ACC112 (cell line): ENCODE measurements at regions not wholly inside any gene's neighbourhood (a gene's known extent, or its start where the extent isn't known, plus 50 kb on each side); places are given as distances from the start of the nearest gene placed in this dataset.

Experiments
- H2AFZ ChIP-seq: fragments of 200-600 bp; sonication (generic); one replicate; pipeline ENCODE4 v1.6.0; 2017; ENCODE audit warnings: antibody characterized with exemption, low read length; ENCODE audit not compliant: unreplicated experiment
- H3K27ac ChIP-seq: fragments of 200-600 bp; sonication (generic); 2 replicates; pipeline ENCODE4 v1.5.1; 2014; ENCODE audit warnings: low read depth, mild to moderate bottlenecking, antibody characterized with exemption, low read length, moderate library complexity
- H3K27me3 ChIP-seq: fragments of 200-600 bp; sonication (generic); 2 replicates; pipeline ENCODE4 v1.6.1; 2014; ENCODE audit warnings: mild to moderate bottlenecking, antibody characterized with exemption, low read length, moderate library complexity, mixed read lengths; ENCODE audit not compliant: insufficient read depth
- H3K36me3 ChIP-seq: fragments of 200-600 bp; sonication (generic); 2 replicates; pipeline ENCODE4 v1.6.1; 2016; ENCODE audit warnings: mild to moderate bottlenecking, antibody characterized with exemption, low read length, moderate library complexity, mixed read lengths; ENCODE audit not compliant: insufficient read depth
- H3K4me1 ChIP-seq: fragments of 200-600 bp; sonication (generic); one replicate; pipeline ENCODE4 v1.6.1; 2016; ENCODE audit warnings: low read length, mixed read lengths; ENCODE audit not compliant: insufficient read depth, unreplicated experiment, control insufficient read depth
- H3K4me3 ChIP-seq: fragments of 200-600 bp; sonication (generic); 2 replicates; pipeline ENCODE4 v1.5.1; 2014; ENCODE audit warnings: mild to moderate bottlenecking, low read depth, low read length
- H3K79me2 ChIP-seq: fragments of 200-600 bp; sonication (generic); one replicate; pipeline ENCODE4 v1.6.0; 2016; ENCODE audit warnings: low read length; ENCODE audit not compliant: control insufficient read depth, unreplicated experiment, insufficient read depth

DNA sequence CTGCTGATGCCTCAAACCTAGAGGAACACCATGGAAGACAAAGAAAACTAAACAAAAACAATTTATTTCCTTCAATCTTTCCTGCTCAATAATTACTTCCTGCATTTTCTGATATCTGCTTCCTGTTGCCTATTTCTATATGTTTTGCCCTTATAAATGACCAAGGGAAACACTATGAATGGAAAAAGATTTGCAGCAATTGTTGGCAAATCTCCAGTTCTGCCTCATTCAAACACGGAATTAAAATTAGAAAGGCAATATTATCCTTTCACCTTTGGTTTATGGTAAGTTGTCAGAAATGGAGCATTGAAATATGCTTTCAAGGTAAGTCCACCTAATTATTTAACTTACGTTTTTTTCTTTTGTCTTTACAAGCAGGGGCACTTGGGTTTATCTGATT, 552.2 kb upstream of the ANKRD30A start:
- Histone ChIP-seq H3K4me3 (no peak overlapping the region), H2AFZ (no peak overlapping the region), H3K27ac (no peak overlapping the region)

GRCh38 chr10:36564433-36564832, 561.0 kb upstream of the ANKRD30A start:
- no peak overlapping the region for H3K27ac ChIP-seq
- no peaks in the 10 kb centered on the region for H3K36me3 ChIP-seq
- no peaks in the 10 kb centered on the region for H3K79me2 ChIP-seq
- H3K4me1 ChIP-seq, result peaks cover 2% of the 10 kb centered on the region
- H2AFZ ChIP-seq, result no peak overlapping the region
- no peaks in the 10 kb centered on the region for H3K27me3 ChIP-seq
- no peak overlapping the region for H3K4me3 ChIP-seq

More for the DNA sequence above, 552.2 kb upstream of the ANKRD30A start:
- no peaks in the 10 kb centered on the region for H3K36me3 ChIP-seq
- no peaks in the 10 kb centered on the region for H3K79me2 ChIP-seq
- no peaks in the 10 kb centered on the region for H3K27me3 ChIP-seq
- peaks cover 3% of the 10 kb centered on the region for H3K4me1 ChIP-seq

GRCh38 chr10:36559412-36560400, 565.7 kb upstream of the ANKRD30A start:
- Histone ChIP-seq H3K27ac (no peak overlapping the region), H2AFZ (no peak overlapping the region), H3K36me3 (no peaks in the 10 kb centered on the region), H3K79me2 (no peaks in the 10 kb centered on the region), H3K4me1 (peaks cover 5% of the 10 kb centered on the region), H3K27me3 (no peaks in the 10 kb centered on the region), H3K4me3 (no peak overlapping the region)

DNA sequence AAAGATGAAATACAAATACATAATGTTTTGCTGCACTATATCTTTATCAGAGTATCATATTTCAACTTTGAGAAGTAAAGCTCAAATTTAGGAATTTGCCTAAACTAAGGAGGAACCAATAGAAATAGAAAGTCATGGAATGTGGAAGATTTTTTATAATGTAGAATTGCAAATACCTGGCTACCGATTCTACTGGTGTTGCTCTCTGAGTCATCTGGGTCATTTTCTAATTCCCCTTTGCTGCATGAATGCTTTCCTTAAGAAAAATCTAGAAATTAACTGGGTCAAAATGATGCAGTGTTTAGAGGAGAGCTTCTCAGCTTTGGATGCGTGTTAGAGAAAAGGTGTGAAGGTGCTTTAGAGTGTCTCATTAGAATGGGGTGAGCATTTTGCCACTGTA, 568.9 kb upstream of the ANKRD30A start:
- H3K36me3 ChIP-seq, result no peaks in the 10 kb centered on the region
- no peak overlapping the region for H3K4me3 ChIP-seq
- no peaks in the 10 kb centered on the region for H3K79me2 ChIP-seq
- H3K27ac ChIP-seq, result no peak overlapping the region
- no peaks in the 10 kb centered on the region for H3K27me3 ChIP-seq
- H3K4me1 ChIP-seq, result peaks cover 5% of the 10 kb centered on the region
- H2AFZ ChIP-seq, result no peak overlapping the region

DNA sequence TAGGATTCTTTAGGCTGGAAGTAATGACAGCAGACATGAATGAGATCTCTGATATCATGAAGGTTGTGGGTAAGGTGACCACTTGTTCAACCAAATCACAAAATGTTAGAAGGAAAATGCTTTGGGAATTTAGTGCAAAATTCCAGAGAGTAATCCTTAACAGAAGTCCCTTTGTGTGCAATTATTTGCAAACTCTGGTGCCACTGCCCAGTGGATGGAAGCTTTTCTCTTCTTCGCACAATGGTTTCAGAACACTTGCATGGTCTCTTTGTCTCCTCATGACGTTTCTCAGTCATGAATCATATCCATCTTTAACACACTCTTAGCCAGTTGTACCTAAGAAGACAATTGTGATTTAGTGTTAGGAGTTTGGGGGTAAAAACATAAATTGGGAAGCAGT, 570.4 kb upstream of the ANKRD30A start:
- no peaks in the 10 kb centered on the region for H3K36me3 ChIP-seq
- H2AFZ ChIP-seq, result no peak overlapping the region
- no peaks in the 10 kb centered on the region for H3K79me2 ChIP-seq
- no peak overlapping the region for H3K27ac ChIP-seq
- no peaks in the 10 kb centered on the region for H3K27me3 ChIP-seq
- H3K4me1 ChIP-seq, result peaks cover 5% of the 10 kb centered on the region
- H3K4me3 ChIP-seq, result no peak overlapping the region

DNA sequence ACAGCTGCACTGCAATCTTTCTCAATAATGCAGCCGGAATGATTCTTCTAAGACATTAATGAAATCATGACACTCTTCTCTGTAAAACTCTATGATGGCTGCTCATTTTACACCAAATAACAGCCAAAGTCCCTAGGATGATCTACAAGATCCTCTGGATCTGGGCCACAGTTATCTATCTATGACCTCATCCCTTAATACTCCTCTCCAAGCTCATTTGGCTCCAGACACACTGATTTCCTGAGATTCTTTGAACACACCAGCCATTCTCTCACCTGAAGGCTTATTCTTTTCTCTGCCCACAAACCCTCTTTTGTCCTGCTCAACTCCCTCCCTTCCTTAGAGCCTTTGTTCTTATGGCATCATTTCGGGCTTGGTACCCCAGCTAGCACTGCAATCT, 577.4 kb upstream of the ANKRD30A start:
- no peak overlapping the region for H3K27ac ChIP-seq
- no peak overlapping the region for H3K4me3 ChIP-seq
- no peak overlapping the region for H2AFZ ChIP-seq
- H3K27me3 ChIP-seq, result no peaks in the 10 kb centered on the region
- no peaks in the 10 kb centered on the region for H3K79me2 ChIP-seq
- no peaks in the 10 kb centered on the region for H3K36me3 ChIP-seq
- H3K4me1 ChIP-seq, result no peaks in the 10 kb centered on the region

- Histone ChIP-seq H3K36me3 (no peaks in the 10 kb centered on the region), H3K27ac (no peak overlapping the region), H2AFZ (peak overlapping the region; percentile 50), H3K79me2 (no peaks in the 10 kb centered on the region), H3K4me3 (no peak overlapping the region), H3K4me1 (peaks cover 11% of the 10 kb centered on the region), H3K27me3 (no peaks in the 10 kb centered on the region)
Measured at GRCh38 chr10:36542493-36542892, 582.9 kb upstream of the ANKRD30A start.

DNA sequence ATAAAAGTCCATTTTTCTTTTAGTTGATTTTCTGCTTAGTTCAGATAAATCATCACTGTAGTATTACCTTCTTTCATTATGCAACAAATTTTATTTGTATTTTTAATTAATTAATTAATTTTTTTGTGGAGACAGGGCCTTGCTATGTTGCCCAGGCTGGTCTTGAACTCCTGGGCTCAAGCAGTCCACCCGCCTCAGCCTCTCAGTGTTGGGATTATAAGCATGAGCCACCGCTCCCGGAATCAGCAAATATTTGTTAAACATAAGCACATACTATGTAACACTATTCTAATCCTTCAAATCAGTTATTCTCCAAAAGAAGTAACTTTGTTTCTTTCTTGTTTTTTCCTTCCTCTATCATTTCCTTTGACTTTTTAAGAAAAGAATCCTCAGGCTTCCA, 584.8 kb upstream of the ANKRD30A start:
- peaks cover 11% of the 10 kb centered on the region for H3K4me1 ChIP-seq
- no peak overlapping the region for H2AFZ ChIP-seq
- H3K4me3 ChIP-seq, result no peak overlapping the region
- H3K79me2 ChIP-seq, result no peaks in the 10 kb centered on the region
- H3K27me3 ChIP-seq, result no peaks in the 10 kb centered on the region
- H3K27ac ChIP-seq, result no peak overlapping the region
- H3K36me3 ChIP-seq, result no peaks in the 10 kb centered on the region

DNA sequence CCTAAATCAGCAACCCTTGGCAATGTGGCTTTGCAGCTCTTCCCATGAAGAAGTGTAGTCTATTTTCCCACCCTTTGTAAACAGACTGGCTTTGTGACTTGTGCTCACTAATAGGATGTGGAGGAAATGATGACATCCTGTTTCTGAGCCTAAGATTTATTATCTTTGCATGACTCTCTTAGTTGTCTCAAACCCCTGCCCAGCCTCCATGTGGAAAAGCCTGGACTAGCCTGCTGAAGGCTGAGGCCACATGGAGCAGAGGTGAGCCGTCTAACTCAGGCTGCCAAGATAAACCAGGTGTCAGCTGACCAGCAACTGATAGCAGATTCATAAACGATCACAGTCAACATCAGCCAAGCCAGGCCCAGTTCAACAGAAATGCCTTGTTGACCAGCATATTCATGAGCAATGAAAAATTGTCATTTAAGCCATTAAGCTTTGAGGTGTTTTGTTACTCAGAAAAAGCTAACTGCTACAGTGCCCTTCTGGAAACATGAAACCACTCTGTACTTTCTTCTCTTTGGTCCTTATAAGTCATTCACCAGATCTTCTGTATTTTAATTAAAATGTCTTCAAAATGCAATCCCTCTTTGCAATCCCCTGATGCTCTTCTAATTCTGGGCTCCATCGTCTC, 586.3 kb upstream of the ANKRD30A start:
- H3K4me1 ChIP-seq, result peaks cover 18% of the 10 kb centered on the region
- no peaks in the 10 kb centered on the region for H3K27me3 ChIP-seq
- peak overlapping the region; percentile 93 for H2AFZ ChIP-seq
- H3K79me2 ChIP-seq, result no peaks in the 10 kb centered on the region
- H3K4me3 ChIP-seq, result no peak overlapping the region
- peak overlapping the region; percentile 16; the same call in 1 of the 2 replicates for H3K27ac ChIP-seq
- no peaks in the 10 kb centered on the region for H3K36me3 ChIP-seq

- H2AFZ ChIP-seq, result no peak overlapping the region
Measured at GRCh38 chr10:36534471-36535002, 590.9 kb upstream of the ANKRD30A start.

More at GRCh38 chr10:36534471-36535002, 590.9 kb upstream of the ANKRD30A start:
- H3K36me3 ChIP-seq, result no peaks in the 10 kb centered on the region
- no peak overlapping the region for H3K4me3 ChIP-seq
- no peaks in the 10 kb centered on the region for H3K27me3 ChIP-seq
- no peak overlapping the region for H3K27ac ChIP-seq
- H3K79me2 ChIP-seq, result no peaks in the 10 kb centered on the region
- H3K4me1 ChIP-seq, result peaks cover 18% of the 10 kb centered on the region
